ENCODE measurements at regions not wholly inside any gene's neighbourhood (a gene's known extent, or its start where the extent isn't known, plus 50 kb on each side); places are given as distances from the start of the nearest gene placed in this dataset.

GRCh38 chr1:226498640-226499008 lies 49.9 kb upstream of the STUM start:
- Histone ChIP-seq H3K4me3 (no peak overlapping the region), H3K27ac (no peak overlapping the region), H3K9me3 (peaks cover 0 to 13% (median 0%) of the 10 kb centered on the region in 12 donors), H3K36me3 (no peaks in the 10 kb centered on the region), H3K27me3 (no peaks in the 10 kb centered on the region), H3K4me1 (no peaks in the 10 kb centered on the region)
- DNase-seq (no peak), ATAC-seq (no peak)
- TF ChIP-seq, protein P1, sequence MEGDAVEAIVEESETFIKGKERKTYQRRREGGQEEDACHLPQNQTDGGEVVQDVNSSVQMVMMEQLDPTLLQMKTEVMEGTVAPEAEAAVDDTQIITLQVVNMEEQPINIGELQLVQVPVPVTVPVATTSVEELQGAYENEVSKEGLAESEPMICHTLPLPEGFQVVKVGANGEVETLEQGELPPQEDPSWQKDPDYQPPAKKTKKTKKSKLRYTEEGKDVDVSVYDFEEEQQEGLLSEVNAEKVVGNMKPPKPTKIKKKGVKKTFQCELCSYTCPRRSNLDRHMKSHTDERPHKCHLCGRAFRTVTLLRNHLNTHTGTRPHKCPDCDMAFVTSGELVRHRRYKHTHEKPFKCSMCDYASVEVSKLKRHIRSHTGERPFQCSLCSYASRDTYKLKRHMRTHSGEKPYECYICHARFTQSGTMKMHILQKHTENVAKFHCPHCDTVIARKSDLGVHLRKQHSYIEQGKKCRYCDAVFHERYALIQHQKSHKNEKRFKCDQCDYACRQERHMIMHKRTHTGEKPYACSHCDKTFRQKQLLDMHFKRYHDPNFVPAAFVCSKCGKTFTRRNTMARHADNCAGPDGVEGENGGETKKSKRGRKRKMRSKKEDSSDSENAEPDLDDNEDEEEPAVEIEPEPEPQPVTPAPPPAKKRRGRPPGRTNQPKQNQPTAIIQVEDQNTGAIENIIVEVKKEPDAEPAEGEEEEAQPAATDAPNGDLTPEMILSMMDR (IDR thresholded peaks at IDR 0.05): no peak
- no peak for TF ChIP-seq POLR2A (IDR thresholded peaks at IDR 0.05)
- 58 to 75% (median 73%) methylated on average over 6 of the region's 6 CpGs for WGBS, 4 donors
- intact Hi-C loops (cut with DNase I): no loop called here

Data from heart left ventricle (tissue), 16 donors.